Fibroblast of skin of right biceps (primary cell): ENCODE measurements at regions not wholly inside any gene's neighbourhood (a gene's known extent, or its start where the extent isn't known, plus 50 kb on each side); places are given as distances from the start of the nearest gene placed in this dataset.

Experiments
- DNase-seq: peaks from one replicate; pipeline ENCODE4 v3.0.0-alpha.2; 2013

DNA sequence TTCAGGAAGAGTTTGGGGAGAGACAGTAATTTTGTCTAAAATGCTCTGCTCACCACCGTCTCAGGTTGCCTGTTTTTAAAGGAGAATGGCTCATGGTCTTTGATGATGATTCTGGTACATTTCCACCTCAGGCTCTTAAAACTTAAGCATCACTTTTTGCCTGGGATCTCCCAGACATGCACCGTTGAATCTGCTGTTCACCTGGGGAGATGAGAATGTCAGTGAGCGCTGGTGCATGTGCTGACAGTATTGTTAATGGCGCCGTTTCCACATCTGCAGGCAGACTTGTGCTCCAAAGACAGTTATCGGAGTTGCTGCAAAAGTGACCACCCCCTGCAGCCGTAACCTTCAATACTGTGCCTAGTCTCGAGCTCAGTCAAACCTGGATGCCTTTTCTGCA lies 219.0 kb upstream of the TPM1 start:
- DNase-seq = no peak

DNA sequence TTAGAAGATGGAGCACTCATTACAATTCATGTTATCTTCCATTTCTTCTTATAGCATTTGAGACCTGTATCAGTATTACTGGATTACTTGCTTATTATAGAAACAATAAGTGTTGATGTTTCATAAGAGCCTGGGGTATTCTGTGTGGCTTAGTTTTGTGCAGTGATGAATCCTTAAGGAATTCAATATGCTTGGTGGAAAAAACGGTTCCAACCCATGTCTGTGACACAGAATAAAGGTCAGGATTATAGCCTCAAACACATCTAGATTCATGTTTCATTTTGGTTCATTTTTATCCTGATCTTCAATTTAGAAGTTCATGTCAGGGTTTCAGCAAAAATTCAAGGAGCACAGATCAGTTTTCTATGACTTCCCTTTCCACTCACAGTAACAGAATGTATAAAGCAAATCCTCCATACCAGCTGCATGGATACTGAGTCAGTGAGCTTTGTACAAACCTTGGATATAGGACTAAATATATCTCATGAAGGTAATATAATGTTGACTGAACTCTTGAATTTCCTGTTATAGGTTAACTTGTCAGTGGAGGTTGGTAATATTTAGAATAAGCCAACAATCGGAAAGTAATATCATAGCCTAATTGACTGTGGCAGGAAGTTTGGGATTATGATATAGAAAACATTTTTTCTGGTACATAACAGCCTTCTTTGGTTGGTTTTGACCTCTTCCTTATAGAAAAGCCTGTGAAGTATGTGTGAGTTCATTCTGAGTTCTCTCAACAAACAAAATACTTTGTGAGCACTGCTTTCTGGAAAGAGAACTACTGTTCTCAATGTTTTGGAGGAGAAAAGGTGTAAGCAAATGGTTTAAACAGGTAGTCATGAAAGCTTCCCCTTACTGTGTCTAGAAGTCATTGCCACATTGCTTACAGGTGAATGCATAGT lies 218.2 kb upstream of the TPM1 start:
- peak; percentile 85 for DNase-seq

DNA sequence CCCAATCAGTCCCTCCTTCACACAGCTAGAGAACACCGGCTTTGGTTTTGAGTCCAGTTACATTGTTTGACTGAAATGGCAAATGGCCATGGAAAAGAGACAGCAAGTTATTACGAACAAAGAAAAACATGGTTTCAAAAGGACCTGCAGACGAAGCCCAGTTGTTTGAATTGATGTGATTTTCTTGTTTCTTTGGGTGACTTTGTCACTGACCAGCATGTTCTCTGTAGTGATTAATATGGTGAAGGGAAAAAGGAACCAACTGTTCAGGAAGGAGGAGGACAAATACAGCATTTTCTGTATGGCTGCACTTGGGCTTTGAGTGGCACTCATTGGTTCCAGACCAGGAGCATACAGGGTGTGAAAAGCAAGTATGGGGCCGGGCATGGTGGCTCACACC lies 217.4 kb upstream of the TPM1 start:
- DNase-seq = no peak

DNA sequence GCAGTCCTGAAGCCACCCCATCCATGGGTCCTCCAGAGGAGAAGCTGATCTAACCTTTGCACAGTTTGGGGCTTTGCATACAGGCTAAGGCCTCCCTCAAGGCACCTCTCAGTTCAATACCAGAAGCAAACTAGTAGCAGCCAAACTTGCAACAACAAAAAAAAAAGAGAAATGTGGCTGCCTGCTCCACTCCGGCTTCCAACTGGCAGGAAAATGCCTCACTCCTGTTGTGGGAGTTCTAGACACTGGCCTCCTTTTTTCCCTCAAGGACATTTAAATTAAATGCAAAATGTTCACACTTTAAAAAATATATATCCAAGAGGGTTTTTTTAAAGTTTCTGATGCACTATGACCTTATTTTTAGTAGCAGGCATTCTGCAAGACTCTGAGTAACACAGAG lies 216.0 kb upstream of the TPM1 start:
- DNase-seq = no peak

DNA sequence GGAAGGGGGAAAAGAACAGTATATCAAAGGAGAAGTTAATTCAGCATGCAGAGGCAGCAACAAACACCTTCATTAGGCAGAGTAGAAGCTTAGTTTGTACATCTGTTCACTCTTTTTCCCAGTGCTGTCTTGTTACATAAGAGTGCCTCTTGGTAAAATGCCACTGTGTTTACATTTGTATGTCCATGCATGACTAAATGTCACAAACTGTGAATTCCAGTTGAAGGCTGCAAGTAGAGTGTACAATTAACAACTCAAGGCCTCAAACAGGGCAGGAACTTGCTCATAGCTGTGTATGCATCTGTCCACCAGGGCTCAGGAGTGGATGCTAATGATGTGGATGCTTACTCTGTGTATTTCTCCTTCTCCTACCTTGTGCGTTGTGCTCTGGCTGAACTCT lies 214.2 kb upstream of the TPM1 start:
- DNase-seq = no peak

DNA sequence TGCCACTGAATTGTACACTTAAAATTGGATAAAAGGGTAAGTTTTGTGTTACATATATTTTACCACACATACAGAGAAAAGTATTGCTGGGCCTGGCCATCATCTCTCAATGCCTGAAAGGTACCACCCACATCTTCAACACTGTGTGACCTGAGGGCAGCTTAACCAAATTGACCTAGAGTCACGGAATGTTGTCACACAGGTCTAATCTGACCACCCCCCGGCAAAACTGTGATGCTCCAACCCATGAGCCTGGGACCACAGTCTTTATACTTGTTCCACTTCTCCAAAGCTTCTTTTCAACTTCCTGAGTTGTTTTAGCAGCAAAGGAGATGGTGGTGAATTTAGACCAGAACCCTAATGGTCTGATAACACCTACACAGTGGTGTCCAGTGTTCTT lies 210.3 kb upstream of the TPM1 start:
- DNase-seq = no peak

DNA sequence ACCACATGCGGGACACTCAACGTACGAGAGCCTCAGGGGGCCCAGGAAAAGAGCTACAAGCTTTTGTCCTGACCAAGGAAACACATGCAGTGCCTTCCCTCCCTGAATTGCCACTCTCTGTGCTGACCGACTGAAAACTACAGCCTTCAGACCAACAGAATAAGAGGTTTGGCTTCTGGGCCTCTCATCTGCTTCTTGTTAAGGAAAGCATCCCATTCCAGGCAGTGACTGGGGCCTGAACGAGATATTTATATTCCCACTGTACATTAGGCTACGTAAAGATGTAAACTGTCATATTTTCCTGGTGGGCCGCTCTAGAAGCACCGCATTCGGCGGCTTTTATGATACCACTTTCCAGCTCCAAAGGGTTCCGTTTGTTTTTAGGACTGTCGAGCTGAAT lies 208.9 kb upstream of the TPM1 start:
- peak; percentile 61 for DNase-seq

DNA sequence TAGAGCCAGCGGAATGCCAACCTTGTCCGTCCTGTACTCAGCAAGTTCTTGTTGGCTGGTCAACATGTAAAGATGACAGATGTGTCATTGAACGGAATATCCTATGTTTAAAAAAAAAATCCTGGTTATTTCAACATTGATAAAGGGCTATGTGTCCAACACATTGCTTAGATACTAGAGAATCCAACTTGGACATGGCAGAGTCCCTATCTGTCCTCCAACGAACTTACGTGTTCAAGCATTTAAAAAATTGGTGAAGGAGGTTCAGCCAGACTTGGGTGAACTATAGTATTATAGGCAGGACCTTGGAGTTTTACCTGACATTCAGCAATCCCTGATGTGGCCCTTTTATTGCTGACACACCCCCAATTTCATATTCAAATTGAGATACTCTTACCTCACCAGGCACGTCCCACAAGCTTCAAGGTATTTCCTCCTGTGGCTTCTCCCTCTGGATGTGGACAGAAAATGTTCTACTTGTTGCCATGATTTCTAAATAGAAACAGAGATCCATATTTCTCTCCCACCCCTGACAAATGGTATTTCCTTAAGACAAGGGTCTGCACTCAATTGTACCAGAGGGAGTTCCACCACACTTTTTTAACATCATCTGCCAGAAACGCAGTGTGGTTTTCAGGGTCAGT lies 207.7 kb upstream of the TPM1 start:
- no peak for DNase-seq

DNA sequence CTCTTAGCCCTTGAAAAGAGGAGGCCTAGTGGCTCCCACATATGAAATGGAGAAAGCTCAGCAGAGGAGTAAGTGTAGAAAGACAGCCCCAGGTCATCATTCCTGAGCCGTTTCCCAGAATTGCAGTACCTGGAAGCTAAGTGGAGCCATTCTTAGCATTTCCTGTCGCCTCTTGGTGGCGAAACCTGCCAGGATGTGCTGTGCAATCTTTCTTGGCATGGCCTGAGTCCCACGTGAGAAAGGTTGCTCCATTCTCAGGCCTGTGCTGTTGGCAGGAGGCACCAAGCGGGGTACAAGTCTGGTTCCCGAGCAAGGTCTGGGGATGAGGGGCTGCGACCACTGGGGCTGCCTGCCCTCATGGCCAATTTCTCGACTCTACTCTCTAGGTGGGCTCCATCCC lies 207.2 kb upstream of the TPM1 start:
- no peak for DNase-seq

DNA sequence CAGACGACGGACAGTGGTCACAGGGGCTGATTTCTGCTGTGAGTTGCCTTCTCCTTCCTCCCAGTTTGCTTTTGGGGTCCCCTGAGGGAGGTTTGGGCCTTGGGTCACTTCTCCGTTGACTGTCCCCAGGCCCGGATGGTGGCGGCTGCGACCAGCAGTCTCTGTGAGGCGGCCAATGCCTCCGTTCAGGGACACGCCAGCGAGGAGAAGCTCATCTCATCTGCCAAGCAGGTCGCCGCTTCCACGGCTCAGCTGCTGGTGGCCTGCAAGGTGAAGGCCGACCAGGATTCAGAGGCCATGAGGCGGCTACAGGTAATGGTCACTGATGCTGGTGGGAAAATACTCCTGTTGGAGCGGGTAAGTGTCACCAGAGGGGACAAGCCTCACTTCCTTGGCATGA lies 206.8 kb upstream of the TPM1 start:
- DNase-seq = no peak

DNA sequence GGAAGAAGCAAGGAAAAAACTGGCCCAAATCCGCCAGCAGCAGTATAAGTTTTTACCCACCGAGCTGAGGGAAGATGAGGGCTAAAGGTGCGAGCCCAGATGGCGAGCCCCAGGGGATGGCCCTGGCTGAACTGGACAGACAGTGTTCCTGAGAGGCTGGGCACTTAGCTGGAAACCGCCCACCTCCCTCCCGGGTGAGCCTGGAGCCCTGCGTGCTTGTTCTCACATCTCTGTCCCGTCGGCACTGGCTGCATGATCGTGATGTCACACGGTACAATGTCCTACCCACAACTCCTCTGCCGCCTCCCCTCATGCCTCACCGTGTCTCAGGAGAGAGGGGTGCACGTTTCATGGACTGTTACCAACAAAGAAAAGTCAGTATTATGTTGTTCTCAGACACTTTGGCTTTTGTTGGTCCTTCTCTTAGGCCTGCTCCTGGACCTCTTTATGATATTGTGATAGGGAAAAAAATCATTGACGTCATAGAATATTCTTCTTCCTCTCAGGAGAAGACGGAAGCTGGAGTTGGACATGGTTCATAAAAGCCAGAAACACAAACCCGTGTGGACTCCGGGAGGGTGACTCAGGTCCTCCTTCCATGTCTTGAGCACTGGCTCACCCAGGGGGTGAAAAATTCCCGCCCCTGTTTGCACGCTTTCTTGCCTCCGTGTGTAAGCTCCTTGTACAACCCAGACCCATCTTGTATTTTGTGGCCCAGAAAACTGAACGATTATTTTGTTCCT lies 201.8 kb upstream of the TPM1 start:
- DNase-seq = no peak

DNA sequence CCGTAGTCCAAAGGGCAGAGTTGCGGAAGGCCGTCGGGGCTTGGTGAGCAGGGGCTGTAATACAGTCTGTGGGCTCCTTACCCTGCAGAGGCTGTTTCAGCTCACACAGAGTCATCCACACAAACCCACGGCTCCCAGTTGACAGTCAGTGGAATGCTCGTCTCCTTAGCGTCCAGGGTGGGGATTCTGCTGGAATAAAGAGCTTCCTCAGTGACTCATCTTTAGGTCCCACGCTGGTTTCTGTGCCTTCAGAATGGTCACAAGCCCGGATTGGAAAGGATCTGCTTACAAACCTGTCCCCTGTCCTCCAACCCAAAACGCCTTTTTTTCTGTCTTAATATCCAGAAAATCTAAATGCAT lies 201.3 kb upstream of the TPM1 start:
- DNase-seq = peak; percentile 70

DNA sequence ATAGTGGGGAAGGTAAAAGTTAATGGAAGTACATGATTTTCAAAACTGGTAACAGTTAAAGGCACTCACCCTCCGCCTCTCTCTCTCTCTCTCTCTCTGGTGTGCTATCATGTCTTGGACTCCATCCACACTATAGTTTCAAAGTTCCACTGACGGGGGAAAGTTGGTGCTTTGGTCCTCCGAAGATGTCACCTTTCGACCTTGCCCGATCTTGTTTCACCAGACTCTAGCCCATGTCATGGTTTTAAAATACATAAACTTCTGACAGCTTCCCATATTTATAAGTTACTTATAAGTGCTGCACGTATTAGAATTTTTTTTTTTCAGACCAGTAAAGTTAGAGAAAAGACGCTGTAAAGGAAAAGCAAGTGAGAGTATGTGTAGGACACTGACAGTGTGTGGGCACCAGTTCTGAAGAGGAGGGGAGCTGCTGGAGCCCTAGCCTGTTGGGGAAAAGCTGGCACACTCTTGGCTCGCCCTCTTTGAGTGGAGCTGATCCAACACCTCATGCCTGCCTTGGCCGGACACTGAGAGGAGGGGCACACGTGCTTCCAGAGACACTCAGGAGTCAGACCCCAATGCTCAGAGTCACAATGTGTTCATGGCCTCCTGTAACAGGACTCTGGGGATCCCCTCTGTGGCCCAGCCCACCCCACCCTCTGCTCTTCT lies 200.5 kb upstream of the TPM1 start:
- DNase-seq = no peak

DNA sequence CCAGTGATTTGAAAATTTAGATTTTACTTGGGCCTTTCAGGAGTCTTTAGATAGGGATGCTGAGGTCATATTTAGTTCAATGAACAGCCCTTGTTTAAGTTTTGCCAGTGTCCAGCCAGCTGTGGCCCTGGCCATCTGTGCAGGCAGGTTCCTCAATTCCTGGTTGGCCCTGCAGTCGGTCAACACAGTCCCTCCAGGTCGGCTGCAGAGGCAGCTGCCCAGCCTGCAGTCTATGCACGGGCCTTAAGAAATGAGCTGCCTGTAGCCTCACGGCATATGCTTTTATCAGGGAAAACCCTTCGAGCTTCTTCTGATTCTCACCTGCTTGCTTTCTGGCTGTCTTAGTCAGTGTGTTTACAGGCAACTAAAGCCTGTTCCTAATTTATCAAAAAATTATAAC lies 199.2 kb upstream of the TPM1 start:
- no peak for DNase-seq

DNA sequence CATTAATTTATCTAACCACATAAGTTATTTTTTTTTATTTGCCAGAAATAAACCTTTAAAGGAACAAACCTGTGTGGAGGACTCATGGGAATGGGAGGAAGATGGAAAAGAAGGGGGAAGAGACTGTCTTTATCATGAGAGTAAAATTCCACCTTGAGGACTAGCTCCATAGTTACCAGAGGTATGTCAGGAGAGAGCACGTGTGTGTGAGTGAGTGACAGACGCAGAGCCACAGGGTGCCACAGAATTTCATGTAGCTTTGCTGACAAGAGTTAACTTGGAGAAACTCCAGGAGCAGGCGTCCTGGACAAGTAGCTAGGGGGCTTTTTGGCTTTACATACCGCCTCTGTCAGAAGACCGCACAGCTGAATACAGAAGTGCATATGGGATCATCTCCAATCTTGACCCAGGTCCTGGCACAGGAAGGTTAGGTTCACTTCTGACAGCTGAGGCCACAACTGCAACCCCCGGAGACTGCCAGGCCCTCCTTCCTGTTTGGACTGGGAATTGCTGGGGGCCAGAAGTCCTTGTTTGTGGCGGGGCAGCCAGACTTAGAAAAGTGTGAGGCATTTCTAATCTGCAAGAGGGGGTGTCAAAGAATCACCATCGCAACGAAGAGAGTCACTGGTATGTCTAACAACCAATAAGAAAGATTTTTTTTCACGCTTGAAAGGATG lies 197.8 kb upstream of the TPM1 start:
- DNase-seq = peak; percentile 60

DNA sequence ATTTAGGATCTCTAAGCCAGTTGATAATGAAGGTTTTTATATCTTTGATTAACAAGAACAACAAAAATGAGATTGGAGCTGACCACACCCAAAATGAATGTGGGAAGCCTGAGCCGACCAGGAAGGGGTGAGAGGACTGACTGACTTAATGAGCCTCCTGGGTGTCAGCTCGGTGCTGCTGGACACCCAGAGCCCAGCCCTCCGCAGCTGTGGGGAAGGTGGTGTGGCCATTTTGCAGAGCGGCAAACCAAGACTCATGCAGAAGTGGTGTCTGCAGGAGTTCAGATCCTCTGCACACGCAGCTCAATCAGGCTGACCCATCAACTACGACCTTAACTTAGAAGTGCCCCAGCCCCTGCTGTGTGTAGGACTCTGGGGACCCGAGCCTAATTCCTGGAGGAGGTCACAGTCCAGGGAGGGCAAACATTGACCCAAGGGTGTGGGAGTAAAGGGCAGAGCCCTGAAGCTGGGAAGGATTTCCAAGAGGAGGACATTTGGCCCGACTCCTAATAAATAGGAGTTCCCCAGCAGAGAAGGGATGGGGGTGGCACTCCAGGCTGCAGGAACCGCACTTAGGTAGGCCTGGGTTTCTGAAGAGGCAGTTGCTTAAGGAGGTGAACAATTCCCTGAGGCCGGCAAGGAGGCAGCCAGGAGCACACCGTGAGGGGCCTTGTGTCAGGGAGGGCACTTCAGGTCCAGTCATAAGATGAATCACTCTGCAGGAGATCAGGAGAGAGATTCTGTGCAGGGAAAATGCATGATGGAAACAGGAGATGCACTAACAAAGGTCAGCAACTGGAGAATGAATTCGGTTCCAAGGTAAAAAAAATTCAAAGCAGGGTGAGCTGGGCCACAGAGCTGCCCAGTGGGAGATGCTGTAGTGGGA lies 197.1 kb upstream of the TPM1 start:
- DNase-seq = peak; percentile 61

DNA sequence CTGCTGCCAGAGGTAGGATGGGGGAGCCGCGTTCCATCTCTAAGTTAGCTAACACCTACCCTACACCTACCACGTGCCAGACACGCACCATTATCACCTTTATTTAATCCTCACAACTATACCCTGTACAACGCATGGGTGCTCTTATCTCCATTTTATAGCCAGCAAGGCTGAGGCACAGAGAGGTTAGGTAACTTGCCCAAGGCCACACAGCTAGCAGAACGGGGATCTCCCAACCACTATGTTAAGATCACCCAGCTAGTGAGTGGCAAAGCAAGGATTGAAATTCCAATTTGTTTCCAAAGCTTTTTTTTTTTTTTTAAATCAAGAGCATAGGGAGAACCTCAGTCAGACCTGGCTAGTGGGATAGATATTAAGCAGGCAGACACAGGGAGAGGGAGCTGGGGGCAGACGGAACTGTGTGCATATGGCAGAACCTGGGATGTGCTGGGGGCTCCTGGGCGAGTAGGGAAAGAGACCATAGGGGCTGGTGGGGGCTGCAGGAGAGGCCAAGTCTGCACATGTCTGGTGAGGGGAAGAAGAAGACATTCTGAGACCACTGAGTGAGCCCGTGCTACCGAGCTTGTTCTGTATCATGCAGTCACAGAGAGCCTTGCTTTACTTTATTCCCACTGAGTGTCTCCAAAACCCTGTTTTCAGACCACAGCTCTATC lies 196.3 kb upstream of the TPM1 start:
- no peak for DNase-seq

DNA sequence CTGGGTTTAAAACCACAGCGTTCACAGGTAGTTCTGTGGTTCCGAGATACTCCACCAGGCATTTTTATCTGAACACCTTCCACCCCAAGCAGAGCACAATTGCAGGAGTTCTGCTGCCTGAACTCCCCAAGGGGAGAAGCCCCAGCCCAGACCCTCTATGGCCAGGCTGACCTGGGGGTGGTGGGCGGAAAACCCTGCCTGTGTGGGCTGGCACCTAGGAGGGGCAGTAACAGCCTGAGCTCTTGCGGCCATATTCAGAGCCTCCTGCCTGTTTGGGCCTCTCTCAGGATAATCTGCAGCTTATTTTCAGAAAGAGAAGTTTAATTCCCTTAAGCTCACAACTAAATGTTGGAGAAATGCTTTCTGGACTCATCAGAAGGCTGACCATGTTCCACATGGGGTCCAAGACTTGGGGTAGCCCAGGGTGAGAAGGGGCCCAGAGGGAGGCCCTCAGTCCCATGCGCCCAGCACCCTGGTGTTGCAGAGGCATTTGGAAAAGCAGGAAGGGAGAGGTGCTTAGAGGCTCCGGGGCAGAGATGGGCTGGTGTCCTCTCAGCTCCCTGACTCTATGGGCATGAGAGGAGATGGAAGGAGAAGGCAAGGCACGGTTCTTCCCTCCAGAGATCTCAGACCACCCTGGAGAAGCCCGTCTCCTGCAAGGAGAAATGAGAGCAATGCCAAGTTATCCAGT lies 195.6 kb upstream of the TPM1 start:
- no peak for DNase-seq

DNA sequence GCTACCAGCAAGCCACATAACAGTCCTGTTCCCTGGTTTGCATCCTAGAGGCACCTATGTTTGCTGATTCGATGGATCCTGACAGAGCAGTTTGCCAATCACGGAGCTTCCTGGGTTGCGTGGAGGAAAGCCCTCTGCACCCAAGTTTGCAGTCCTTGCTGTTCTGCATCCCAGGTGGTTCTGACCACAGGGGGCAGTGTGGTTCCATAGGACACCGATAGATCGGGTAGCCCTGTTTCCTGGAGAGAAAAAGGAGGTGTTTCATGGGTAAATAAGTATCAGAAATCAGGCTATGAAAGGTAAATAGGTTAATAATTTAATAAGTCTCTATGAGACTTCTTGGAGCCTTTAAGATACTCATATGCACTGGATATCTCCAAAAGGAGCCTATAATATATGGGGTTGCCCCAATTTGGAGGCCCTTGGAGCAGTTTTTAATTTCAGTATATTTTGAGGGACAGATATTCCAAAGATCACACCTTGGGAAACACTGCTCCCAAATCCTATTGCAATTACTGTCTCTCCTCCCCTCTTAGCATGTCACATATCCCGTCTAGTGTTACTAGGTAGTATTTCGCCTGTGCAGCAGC lies 194.6 kb upstream of the TPM1 start:
- DNase-seq = peak; percentile 65

DNA sequence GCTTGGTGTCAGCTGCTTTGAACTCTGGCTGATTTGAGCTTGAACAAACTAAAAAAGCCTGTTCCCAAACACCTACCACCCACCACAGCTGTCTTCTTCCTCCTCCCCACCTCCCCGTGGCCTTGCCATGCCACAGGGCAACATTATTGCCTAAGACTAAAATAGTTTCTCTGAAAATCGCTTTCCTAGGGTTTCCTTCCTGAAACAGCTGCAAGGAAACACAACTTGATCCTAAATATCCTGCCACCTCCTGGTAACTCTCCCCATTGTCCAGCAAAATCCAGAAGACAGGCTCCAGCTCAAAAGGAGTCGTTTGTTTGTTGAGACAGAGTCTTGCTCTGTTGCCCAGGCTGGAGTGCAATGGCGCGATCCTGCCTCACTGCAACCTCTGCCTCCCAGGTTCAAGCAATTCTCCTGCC lies 193.9 kb upstream of the TPM1 start:
- peak; percentile 45 for DNase-seq
